Endothelial cell of umbilical vein (primary cell): ENCODE measurements at regions not wholly inside any gene's neighbourhood (a gene's known extent, or its start where the extent isn't known, plus 50 kb on each side); places are given as distances from the start of the nearest gene placed in this dataset.

Experiments
- BruUV-seq: library from RNA; stranded (reverse); fragments of 400-500 nt; replicated peaks from 2 replicates; lab custom pipeline; 2021; lab: Mats Ljungman, UMichigan
- CTCF ChIA-PET: fragments of 300-600, 350-600 bp; sonication (Branson Sonifier 250); formaldehyde crosslinking; loops from one replicate; lab custom pipeline; 2021; ENCODE audit warnings: antibody characterized with exemption, inconsistent platforms; lab: Charles Lee
- POLR2A ChIA-PET: fragments of 300-600, 350-600 bp; sonication (Branson Sonifier 250); formaldehyde crosslinking; loops from one replicate; lab custom pipeline; 2021; ENCODE audit warnings: antibody characterized with exemption, inconsistent platforms; lab: Charles Lee
- DNase-seq: peaks from one replicate; pipeline ENCODE4 v3.0.0-alpha.2; 2011; ENCODE audit warnings: low read depth, low spot score
- FAIRE-seq: peaks from 2 replicates; lab custom pipeline; 2011; peaks lifted over from hg19 to GRCh38; lab: Jason Lieb, UNC
- H2AFZ ChIP-seq: 2 replicates; pipeline ENCODE4 v1.6.0; 2012; ENCODE audit warnings: low read depth, low read length, control low read depth, inconsistent platforms
- H3K27ac ChIP-seq: 2 replicates; pipeline ENCODE4 v1.5.1; 2011; ENCODE audit warnings: low read depth, mild to moderate bottlenecking, control low read depth, low read length, moderate library complexity; ENCODE audit not compliant: insufficient read depth
- H3K27me3 ChIP-seq, 2 experiments: 2 replicates each; pipeline versions ENCODE4 v1.6.0 to v1.6.1; 2011; ENCODE audit warnings: low read length in 2 of 2, mixed read lengths in 1 of 2; ENCODE audit not compliant: control insufficient read depth in 2 of 2, insufficient read depth in 2 of 2
- H3K36me3 ChIP-seq, 2 experiments: 2 replicates in 1 of 2; 3 replicates in 1 of 2; pipeline ENCODE4 v1.5.1; 2011; ENCODE audit warnings: low read length in 2 of 2, mild to moderate bottlenecking in 1 of 2, moderate library complexity in 1 of 2; ENCODE audit not compliant: control insufficient read depth in 2 of 2, insufficient read depth in 2 of 2; ENCODE audit errors: extremely low read depth in 1 of 2
- H3K4me1 ChIP-seq: 3 replicates; pipeline ENCODE4 v1.5.1; 2011; ENCODE audit warnings: mild to moderate bottlenecking, low read length; ENCODE audit not compliant: control insufficient read depth, insufficient read depth; ENCODE audit errors: extremely low read depth
- H3K4me2 ChIP-seq: 2 replicates; pipeline ENCODE4 v1.6.1; 2011; ENCODE audit warnings: low read length, control low read depth, mixed read lengths; ENCODE audit not compliant: insufficient read depth
- H3K4me3 ChIP-seq, 3 experiments: fragments of 200-600 bp in 1 of 3; sonication (generic), shearing (Covaris generic) in 1 of 3; replicated peaks in 1 of 3; 2 replicates each; pipeline ENCODE4 v1.5.1; 2011 to 2016; ENCODE audit warnings: control low read depth in 3 of 3, low read length in 3 of 3, mild to moderate bottlenecking in 2 of 3, inconsistent platforms in 1 of 3, low read depth in 1 of 3, moderate library complexity in 1 of 3; ENCODE audit not compliant: insufficient read depth in 1 of 3
- H3K79me2 ChIP-seq: 2 replicates; pipeline ENCODE4 v1.6.0; 2012; ENCODE audit warnings: low read length, inconsistent platforms; ENCODE audit not compliant: control insufficient read depth, insufficient read depth
- H3K9ac ChIP-seq: replicated peaks from 2 replicates; pipeline ENCODE3; 2011; ENCODE audit warnings: low read length, control low read depth; ENCODE audit not compliant: insufficient read depth; ENCODE audit errors: extremely low read depth
- H3K9me1 ChIP-seq: replicated peaks from 3 replicates; pipeline ENCODE4 v1.6.0; 2011; ENCODE audit warnings: mild to moderate bottlenecking, low read length; ENCODE audit not compliant: control insufficient read depth, insufficient read depth; ENCODE audit errors: extremely low read depth
- H3K9me3 ChIP-seq: replicated peaks from 2 replicates; pipeline ENCODE4 v1.5.1; 2012; ENCODE audit warnings: low read length, inconsistent platforms; ENCODE audit not compliant: control insufficient read depth, insufficient read depth
- H4K20me1 ChIP-seq: replicated peaks from 2 replicates; pipeline ENCODE3; 2011; ENCODE audit warnings: mild to moderate bottlenecking, low read length; ENCODE audit not compliant: control insufficient read depth, insufficient read depth; ENCODE audit errors: extremely low read depth
- CTCF ChIP-seq, 2 donors: IDR thresholded peaks; 1 replicate in 1 of 2; 2 replicates in 1 of 2; pipeline ENCODE4 v1.5.1; 2011; ENCODE audit warnings: low read length in 2 of 2, mild to moderate bottlenecking in 2 of 2, moderate library complexity in 2 of 2, control low read depth in 1 of 2, inconsistent platforms in 1 of 2, low read depth in 1 of 2; ENCODE audit not compliant: insufficient read depth in 1 of 2; ENCODE audit errors: extremely low read depth in 1 of 2
- GATA2 ChIP-seq: IDR thresholded peaks from 2 replicates; pipeline ENCODE4 v1.7.0; 2011; ENCODE audit warnings: low read depth, mild to moderate bottlenecking, moderate library complexity, mixed read lengths, low read length; ENCODE audit not compliant: insufficient read length, insufficient read depth
- MAX ChIP-seq: IDR thresholded peaks from 2 replicates; pipeline ENCODE4 v1.6.1; 2011; ENCODE audit not compliant: insufficient read depth, insufficient read length
- POLR2AphosphoS5 ChIP-seq: IDR thresholded peaks from 2 replicates; pipeline ENCODE4 v1.6.1; 2012; ENCODE audit warnings: low read depth, mild to moderate bottlenecking, control low read depth, low read length, moderate library complexity; ENCODE audit not compliant: insufficient read depth
- dilution Hi-C: fragments of 300-500 bp; cut with MboI; formaldehyde crosslinking; loops from one replicate; pipeline ENCODE4 v1.15.0; 2019; ENCODE audit warnings: low sequenced_read_pairs; ENCODE audit not compliant: extremely low pct_ligation_motif_present
- intact Hi-C: fragments of 100-400 bp; cut with micrococcal nuclease; formaldehyde crosslinking; loops from one replicate; pipeline ENCODE4 v1.10.0; 2022

- DNase-seq (no peak), FAIRE-seq (no peak)
- dilution Hi-C loops, result no loop called here
- ChIA-PET CTCF (no interaction called here), POLR2A (no interaction called here)
- H3K27ac ChIP-seq, result no peak overlapping the region
- no peaks in the 10 kb centered on the region for H3K27me3 ChIP-seq
- no peaks in the 10 kb centered on the region for H3K9me1 ChIP-seq
- peaks cover 4% of the 10 kb centered on the region for H3K4me1 ChIP-seq
- H3K4me2 ChIP-seq, result no peak overlapping the region
- no peak overlapping the region for H3K4me3 ChIP-seq
- BruUV-seq, result no TSS peak
- intact Hi-C loops, result no loop called here
- H2AFZ ChIP-seq, result no peak overlapping the region
- no peaks in the 10 kb centered on the region for H3K36me3 ChIP-seq
- H4K20me1 ChIP-seq, result no peaks in the 10 kb centered on the region
- no peak overlapping the region for H3K9ac ChIP-seq
- no peaks in the 10 kb centered on the region for H3K79me2 ChIP-seq
- no peaks in the 10 kb centered on the region for H3K9me3 ChIP-seq
- TF ChIP-seq CTCF (IDR thresholded peaks at IDR 0.05; ENCODE audit: extremely low read depth in 1 of 2, insufficient read depth in 1 of 2, low read depth in 1 of 2, low read length in 2 of 2), result no peak
- TF ChIP-seq GATA2, result no peak
- no peak for TF ChIP-seq MAX
- TF ChIP-seq POLR2AphosphoS5, result no peak
These were observed 205.0 kb upstream of the FOXN3 start for GRCh38 chr14:89621791-89622638.
